GM10248 (cell line): ENCODE measurements at regions not wholly inside any gene's neighbourhood (a gene's known extent, or its start where the extent isn't known, plus 50 kb on each side); places are given as distances from the start of the nearest gene placed in this dataset.

Source experiments
- CTCF ChIA-PET: fragments of 300-600 bp; sonication (Branson Sonifier 250); formaldehyde crosslinking; extraction: SDS; loops from one replicate; lab custom pipeline; 2021; ENCODE audit warnings: antibody characterized with exemption; lab: Yijun Ruan, JAX
- POLR2A ChIA-PET: fragments of 350-650 bp; sonication (Branson Sonifier 250); formaldehyde crosslinking; extraction: SDS; loops from one replicate; lab custom pipeline; 2020; ENCODE audit warnings: antibody characterized with exemption; lab: Yijun Ruan, JAX
- DNase-seq: peaks from one replicate; pipeline ENCODE4 v3.0.0; 2012; ENCODE audit errors: extremely low spot score
- TF ChIP-seq, protein P1 (sequence below): IDR thresholded peaks from 2 replicates; pipeline ENCODE4 v1.5.1; 2012; ENCODE audit warnings: mild to moderate bottlenecking, low read depth; ENCODE audit errors: extremely low read depth, missing control alignments, control extremely low read depth

DNA sequence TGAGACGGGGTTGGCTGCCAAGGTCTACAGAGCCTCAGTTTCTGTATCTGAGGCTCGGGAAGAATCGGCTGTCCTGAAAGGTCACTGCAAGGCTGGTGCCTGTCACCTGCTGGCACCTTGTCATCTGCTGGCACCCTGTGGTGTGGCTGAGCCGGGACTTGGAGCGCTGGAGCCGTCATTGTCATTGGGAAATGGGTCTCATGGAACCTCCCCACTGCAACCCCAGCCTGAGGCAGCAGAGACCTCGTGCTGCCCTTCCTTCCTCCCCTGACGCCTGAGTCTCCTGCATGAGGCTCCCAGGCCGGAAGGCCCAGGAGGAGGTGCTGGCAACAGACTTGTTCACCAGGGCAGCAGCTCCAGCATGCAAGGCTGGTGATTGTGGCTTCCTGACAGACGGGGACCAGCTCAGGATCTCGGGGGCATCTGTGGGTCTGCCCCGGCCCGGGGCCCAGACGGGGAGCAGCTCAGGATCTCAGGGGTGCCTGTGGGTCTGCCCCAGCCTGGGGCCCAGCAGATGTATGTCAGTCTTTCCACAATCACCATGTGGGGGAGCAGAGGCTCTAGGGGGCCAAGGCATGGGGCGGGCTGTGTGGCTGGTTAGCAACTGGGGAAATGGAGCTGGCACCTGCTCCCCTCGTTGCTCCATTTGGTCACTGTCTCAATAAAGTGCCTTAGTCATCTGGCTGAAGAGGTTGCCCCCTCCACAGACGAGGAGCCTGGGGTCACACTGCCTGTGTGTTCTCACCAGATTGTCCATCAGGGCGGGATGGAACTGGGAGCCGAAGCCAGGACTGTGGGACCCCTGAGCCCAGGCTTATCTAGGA lies 668.7 kb downstream of the BRD1 start:
- no peak for DNase-seq
- TF ChIP-seq, protein P1, sequence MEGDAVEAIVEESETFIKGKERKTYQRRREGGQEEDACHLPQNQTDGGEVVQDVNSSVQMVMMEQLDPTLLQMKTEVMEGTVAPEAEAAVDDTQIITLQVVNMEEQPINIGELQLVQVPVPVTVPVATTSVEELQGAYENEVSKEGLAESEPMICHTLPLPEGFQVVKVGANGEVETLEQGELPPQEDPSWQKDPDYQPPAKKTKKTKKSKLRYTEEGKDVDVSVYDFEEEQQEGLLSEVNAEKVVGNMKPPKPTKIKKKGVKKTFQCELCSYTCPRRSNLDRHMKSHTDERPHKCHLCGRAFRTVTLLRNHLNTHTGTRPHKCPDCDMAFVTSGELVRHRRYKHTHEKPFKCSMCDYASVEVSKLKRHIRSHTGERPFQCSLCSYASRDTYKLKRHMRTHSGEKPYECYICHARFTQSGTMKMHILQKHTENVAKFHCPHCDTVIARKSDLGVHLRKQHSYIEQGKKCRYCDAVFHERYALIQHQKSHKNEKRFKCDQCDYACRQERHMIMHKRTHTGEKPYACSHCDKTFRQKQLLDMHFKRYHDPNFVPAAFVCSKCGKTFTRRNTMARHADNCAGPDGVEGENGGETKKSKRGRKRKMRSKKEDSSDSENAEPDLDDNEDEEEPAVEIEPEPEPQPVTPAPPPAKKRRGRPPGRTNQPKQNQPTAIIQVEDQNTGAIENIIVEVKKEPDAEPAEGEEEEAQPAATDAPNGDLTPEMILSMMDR, result no peak
- CTCF ChIA-PET, result no interaction called here
- POLR2A ChIA-PET, result no interaction called here

DNA sequence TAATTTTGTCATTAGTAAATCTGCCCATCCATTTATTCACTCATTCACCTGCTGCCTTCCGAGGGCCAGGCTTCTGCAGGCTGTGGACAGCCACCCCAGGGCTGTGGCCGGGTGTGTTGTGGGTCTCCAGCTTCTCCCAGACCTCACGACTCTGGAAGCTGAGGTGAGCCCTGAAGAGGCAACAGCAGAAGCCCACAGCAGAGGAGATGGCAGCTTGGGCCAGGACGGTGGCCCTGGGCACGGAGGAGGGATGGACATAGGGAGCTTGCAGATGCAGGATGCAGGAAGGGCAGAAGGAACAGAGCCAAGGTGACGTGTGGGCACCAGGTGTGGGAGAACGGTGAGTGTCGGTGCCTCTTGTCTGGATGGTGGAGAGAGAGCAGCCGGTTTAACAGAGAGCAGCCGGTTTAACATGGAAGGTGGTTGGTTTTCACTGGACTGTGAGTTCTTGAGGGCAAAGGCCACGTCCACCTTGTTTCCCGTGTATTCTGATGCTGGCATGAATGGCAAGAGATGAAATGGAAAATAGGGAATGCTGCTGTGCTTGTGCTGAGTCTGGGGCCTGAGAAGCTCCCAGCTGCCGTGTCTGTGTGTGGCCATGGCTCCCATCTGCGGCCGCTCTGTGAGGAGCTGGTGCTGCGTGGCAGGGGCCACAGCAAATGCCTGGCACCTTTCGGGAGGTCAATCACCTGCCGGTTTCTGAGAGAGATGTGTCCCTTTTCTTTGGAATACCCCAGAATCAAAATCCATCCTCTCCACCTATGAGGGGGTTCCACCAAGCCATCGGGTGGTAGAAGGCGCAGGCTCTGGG lies 669.9 kb downstream of the BRD1 start:
- ChIA-PET POLR2A (no interaction called here), CTCF (no interaction called here)
- DNase-seq, result no peak
- TF ChIP-seq, protein P1, result no peak

DNA sequence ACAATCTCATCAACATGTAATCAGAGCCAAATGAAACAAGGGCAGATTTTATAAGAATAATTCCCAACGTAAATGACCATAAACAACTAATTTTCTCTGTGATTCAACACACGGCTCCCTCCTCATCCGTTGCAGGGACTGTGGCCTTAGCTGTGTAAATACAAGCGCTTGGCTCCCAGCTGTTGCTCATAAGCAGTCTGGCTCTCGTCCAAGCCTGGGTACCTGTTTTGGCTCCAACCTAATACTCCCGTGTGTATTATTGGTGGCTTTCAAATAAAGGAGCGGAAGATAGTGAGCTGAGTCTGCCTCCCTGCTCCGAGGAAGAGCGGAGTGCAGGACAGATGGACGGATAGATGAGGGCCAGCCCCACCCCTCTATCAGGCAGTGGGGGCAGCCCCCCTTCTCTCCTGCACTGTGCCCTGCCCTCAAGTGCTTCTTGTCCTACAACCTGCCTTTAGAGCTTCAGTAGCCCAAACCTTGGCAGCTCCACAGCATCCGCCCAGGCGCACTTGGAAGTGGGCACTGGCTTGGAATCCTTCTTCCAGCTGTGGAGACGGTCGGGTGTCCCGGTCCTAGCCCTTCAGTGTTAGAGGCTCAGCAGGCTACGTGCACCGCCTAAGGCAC lies 670.9 kb downstream of the BRD1 start:
- TF ChIP-seq, protein P1, result no peak
- ChIA-PET CTCF (no interaction called here), POLR2A (no interaction called here)
- DNase-seq, result no peak

DNA sequence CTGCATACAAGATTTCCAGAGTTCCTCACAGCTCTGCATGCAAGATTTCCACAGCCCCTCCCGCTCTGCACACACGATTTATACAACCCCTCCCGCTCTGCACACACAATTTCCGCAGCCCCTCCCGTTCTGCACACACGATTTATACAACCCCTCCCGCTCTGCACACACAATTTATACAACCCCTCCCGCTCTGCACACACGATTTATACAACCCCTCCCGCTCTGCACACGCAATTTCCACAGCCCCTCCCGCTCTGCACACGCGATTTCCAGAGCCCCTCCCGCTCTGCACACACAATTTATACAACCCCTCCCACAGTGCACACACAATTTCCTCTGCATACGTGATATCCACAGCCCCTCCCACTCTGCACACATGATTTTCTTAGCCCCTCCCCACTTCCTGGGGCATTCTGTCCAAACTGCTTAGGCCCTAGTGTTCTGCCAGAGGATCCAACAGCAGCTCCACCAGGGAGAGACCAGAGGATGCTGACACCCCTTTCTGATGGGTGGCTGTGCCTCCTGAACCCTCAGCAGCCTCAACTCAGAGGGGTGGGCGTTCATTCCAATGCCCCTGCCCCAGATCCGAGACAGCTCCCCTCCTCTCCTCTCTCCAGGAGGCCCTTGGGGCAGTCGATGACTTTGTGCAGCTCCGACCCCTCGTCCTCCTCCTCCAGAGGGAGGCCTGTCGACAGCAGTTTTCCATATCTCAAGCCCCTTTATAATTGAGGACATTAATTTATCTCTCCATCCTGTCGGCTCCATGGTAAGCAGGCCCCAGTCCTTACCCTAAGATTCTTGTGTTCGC lies 671.7 kb downstream of the BRD1 start:
- ChIA-PET CTCF (no interaction called here), POLR2A (no interaction called here)
- TF ChIP-seq, protein P1, result no peak
- no peak for DNase-seq

DNA sequence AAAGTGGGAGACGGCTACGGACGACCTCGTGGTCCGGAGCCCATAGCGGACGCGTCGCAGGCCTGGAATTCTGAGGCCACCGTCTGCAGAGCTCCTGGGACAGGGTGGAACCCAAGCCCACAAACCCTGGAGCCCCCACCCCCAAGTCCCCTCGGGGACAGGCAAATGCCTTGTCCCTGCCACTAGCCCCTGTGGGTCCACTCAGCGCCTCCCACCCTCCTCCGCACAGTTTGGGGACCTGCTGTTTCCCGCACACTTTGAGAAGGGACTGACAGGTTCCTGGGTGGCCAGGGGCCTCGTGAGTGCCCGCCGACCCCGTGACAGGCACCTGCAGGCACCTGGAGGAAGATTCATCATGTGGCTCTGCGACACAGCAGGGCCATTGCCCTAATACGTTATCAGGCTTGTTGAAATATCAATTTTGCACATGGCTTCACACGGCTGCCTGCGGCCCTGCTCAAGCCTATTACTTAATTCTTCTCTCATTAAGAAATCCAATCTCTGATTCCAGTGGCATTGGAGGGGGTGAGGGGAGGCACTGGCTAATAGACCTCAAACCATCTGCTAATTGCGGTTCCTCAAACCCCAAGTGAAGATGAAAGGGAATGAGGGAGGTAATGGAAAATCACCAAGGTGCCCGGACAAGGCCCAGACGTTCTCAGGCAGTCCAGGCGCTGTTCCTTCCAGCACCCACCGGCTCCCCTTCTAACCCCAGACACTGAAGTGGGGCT lies 672.5 kb downstream of the BRD1 start:
- CTCF ChIA-PET, result no interaction called here
- TF ChIP-seq, protein P1, result no peak
- POLR2A ChIA-PET, result no interaction called here
- DNase-seq, result no peak
